ENCODE measurements at regions not wholly inside any gene's neighbourhood (a gene's known extent, or its start where the extent isn't known, plus 50 kb on each side); places are given as distances from the start of the nearest gene placed in this dataset.

GRCh38 chrX:68944211-68944610 lies 115.4 kb downstream of the EFNB1 start:
- no peak for TF ChIP-seq CTCF (IDR thresholded peaks at IDR 0.05; ENCODE audit: control extremely low read depth, extremely low read depth)
- Histone ChIP-seq H3K27me3 (ENCODE audit: control insufficient read depth in 3 of 3, insufficient read depth in 3 of 3, low read length in 2 of 3) (peaks cover 0 to 3% (median 0%) of the 10 kb centered on the region in 3 donors), H3K9ac (ENCODE audit: insufficient read depth in 1 of 2, low read length in 2 of 2) (no peak overlapping the region), H3K27ac (ENCODE audit: low read depth in 1 of 2, low read length in 1 of 2) (no peak overlapping the region), H3K9me3 (ENCODE audit: control insufficient read depth in 4 of 4, insufficient read depth in 3 of 4, low read length in 3 of 4) (no peaks in the 10 kb centered on the region), H3K4me3 (no peak overlapping the region), H3K36me3 (ENCODE audit: control insufficient read depth in 4 of 4, insufficient read depth in 4 of 4, low read length in 4 of 4) (no peaks in the 10 kb centered on the region), H3K4me1 (ENCODE audit: control insufficient read depth in 5 of 5, insufficient read depth in 5 of 5, low read length in 5 of 5) (peaks cover 0 to 40% (median 6%) of the 10 kb centered on the region in 5 donors)
- DNase-seq (no peak), ATAC-seq (ENCODE audit: insufficient read depth, low FRiP score) (no peak)
- 74 to 75% methylated on average over 1 to 2 of the region's 2 CpGs for WGBS, 2 donors

GRCh38 chrX:68942840-68943239 lies 114.0 kb downstream of the EFNB1 start:
- Histone ChIP-seq H3K4me1 (ENCODE audit: control insufficient read depth in 5 of 5, insufficient read depth in 5 of 5, low read length in 5 of 5) (peaks cover 0 to 40% (median 6%) of the 10 kb centered on the region in 5 donors), H3K27me3 (ENCODE audit: control insufficient read depth in 3 of 3, insufficient read depth in 3 of 3, low read length in 2 of 3) (peaks cover 0 to 3% (median 0%) of the 10 kb centered on the region in 3 donors), H3K27ac (ENCODE audit: low read depth in 1 of 2, low read length in 1 of 2) (no peak overlapping the region), H3K36me3 (ENCODE audit: control insufficient read depth in 4 of 4, insufficient read depth in 4 of 4, low read length in 4 of 4) (no peaks in the 10 kb centered on the region), H3K9me3 (ENCODE audit: control insufficient read depth in 4 of 4, insufficient read depth in 3 of 4, low read length in 3 of 4) (no peaks in the 10 kb centered on the region), H3K9ac (ENCODE audit: insufficient read depth in 1 of 2, low read length in 2 of 2) (no peak overlapping the region), H3K4me3 (no peak overlapping the region)
- no peak for TF ChIP-seq CTCF (IDR thresholded peaks at IDR 0.05; ENCODE audit: control extremely low read depth, extremely low read depth)
- WGBS, 2 donors = 91 to 95% methylated on average over 2 of the region's 2 CpGs
- ATAC-seq (ENCODE audit: insufficient read depth, low FRiP score) (no peak), DNase-seq (peak; percentile 52 to 88 (median 81))

GRCh38 chrX:68942104-68942503 lies 113.3 kb downstream of the EFNB1 start:
- DNase-seq = peak; percentile 56 to 79 (median 63)
- H3K4me1 ChIP-seq (ENCODE audit: control insufficient read depth in 5 of 5, insufficient read depth in 5 of 5, low read length in 5 of 5) = peaks cover 0 to 40% (median 6%) of the 10 kb centered on the region in 5 donors
- H3K9me3 ChIP-seq (ENCODE audit: control insufficient read depth in 4 of 4, insufficient read depth in 3 of 4, low read length in 3 of 4) = no peaks in the 10 kb centered on the region
- no peak for TF ChIP-seq CTCF (IDR thresholded peaks at IDR 0.05; ENCODE audit: control extremely low read depth, extremely low read depth)
- WGBS, 2 donors = 46 to 73% methylated on average over 6 of the region's 6 CpGs
- H3K27ac ChIP-seq (ENCODE audit: low read depth in 1 of 2, low read length in 1 of 2) = no peak overlapping the region
- H3K9ac ChIP-seq (ENCODE audit: insufficient read depth in 1 of 2, low read length in 2 of 2) = no peak overlapping the region
- H3K27me3 ChIP-seq (ENCODE audit: control insufficient read depth in 3 of 3, insufficient read depth in 3 of 3, low read length in 2 of 3) = peaks cover 0 to 8% (median 0%) of the 10 kb centered on the region in 3 donors
- H3K4me3 ChIP-seq = no peak overlapping the region
- no peak for ATAC-seq (ENCODE audit: insufficient read depth, low FRiP score)
- H3K36me3 ChIP-seq (ENCODE audit: control insufficient read depth in 4 of 4, insufficient read depth in 4 of 4, low read length in 4 of 4) = no peaks in the 10 kb centered on the region

- WGBS, 2 donors = 76 to 83% methylated on average over 4 of the region's 4 CpGs
- Histone ChIP-seq H3K4me3 (no peak overlapping the region), H3K9ac (ENCODE audit: insufficient read depth in 1 of 2, low read length in 2 of 2) (no peak overlapping the region), H3K4me1 (ENCODE audit: control insufficient read depth in 5 of 5, insufficient read depth in 5 of 5, low read length in 5 of 5) (peaks cover 0 to 42% (median 6%) of the 10 kb centered on the region in 5 donors), H3K9me3 (ENCODE audit: control insufficient read depth in 4 of 4, insufficient read depth in 3 of 4, low read length in 3 of 4) (no peaks in the 10 kb centered on the region), H3K36me3 (ENCODE audit: control insufficient read depth in 4 of 4, insufficient read depth in 4 of 4, low read length in 4 of 4) (no peaks in the 10 kb centered on the region), H3K27ac (ENCODE audit: low read depth in 1 of 2, low read length in 1 of 2) (no peak overlapping the region), H3K27me3 (ENCODE audit: control insufficient read depth in 3 of 3, insufficient read depth in 3 of 3, low read length in 2 of 3) (peaks cover 0 to 8% (median 0%) of the 10 kb centered on the region in 3 donors)
- no peak for TF ChIP-seq CTCF (IDR thresholded peaks at IDR 0.05; ENCODE audit: control extremely low read depth, extremely low read depth)
- DNase-seq (no peak), ATAC-seq (ENCODE audit: insufficient read depth, low FRiP score) (no peak)
Measured at GRCh38 chrX:68941385-68941952, 112.6 kb downstream of the EFNB1 start.
